ENCODE measurements at regions not wholly inside any gene's neighbourhood (a gene's known extent, or its start where the extent isn't known, plus 50 kb on each side); places are given as distances from the start of the nearest gene placed in this dataset.

DNA sequence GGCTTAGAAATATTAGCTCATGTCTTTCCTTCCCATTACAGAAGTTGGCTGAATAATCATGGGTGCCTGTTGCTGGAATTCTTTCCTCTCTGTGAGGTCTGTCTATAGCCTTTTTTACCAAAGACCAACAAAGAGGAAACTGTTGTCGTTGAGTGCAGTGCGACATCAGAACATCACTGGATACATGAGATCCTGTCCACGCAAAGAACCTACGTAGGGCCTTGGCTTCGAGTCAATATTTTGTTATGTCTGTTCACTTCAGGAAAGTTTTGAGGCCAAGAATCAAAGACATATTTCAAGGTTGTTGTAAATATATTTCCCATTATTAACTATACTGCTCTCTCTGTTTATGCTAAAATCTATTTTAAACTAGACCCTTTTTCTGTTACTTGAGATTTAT, 101.5 kb upstream of the IL12A start:
- TF ChIP-seq, protein P1, sequence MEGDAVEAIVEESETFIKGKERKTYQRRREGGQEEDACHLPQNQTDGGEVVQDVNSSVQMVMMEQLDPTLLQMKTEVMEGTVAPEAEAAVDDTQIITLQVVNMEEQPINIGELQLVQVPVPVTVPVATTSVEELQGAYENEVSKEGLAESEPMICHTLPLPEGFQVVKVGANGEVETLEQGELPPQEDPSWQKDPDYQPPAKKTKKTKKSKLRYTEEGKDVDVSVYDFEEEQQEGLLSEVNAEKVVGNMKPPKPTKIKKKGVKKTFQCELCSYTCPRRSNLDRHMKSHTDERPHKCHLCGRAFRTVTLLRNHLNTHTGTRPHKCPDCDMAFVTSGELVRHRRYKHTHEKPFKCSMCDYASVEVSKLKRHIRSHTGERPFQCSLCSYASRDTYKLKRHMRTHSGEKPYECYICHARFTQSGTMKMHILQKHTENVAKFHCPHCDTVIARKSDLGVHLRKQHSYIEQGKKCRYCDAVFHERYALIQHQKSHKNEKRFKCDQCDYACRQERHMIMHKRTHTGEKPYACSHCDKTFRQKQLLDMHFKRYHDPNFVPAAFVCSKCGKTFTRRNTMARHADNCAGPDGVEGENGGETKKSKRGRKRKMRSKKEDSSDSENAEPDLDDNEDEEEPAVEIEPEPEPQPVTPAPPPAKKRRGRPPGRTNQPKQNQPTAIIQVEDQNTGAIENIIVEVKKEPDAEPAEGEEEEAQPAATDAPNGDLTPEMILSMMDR (IDR thresholded peaks at IDR 0.05): no peak
- no peak for TF ChIP-seq POLR2A (IDR thresholded peaks at IDR 0.05)
- no peak overlapping the region for H3K27ac ChIP-seq
- DNase-seq: no peak
- 84 to 88% (median 86%) methylated on average over 5 of the region's 5 CpGs for WGBS, 4 donors
- no peaks in the 10 kb centered on the region for H3K36me3 ChIP-seq (replicated peaks in 1 of 2)
- peaks cover 0 to 11% of the 10 kb centered on the region in 2 donors for H3K4me1 ChIP-seq (replicated peaks in 1 of 2)
- H3K9me3 ChIP-seq (replicated peaks in 1 of 3): no peaks in the 10 kb centered on the region
- intact Hi-C loops (cut with DNase I): loop anchor here in 1 of 2 donors (5.0 kb wide), 1 partner anchor 120 kb away; no protein-coding TSS in a partner anchor
- no peaks in the 10 kb centered on the region for H3K27me3 ChIP-seq
- H3K4me3 ChIP-seq: no peak overlapping the region

DNA sequence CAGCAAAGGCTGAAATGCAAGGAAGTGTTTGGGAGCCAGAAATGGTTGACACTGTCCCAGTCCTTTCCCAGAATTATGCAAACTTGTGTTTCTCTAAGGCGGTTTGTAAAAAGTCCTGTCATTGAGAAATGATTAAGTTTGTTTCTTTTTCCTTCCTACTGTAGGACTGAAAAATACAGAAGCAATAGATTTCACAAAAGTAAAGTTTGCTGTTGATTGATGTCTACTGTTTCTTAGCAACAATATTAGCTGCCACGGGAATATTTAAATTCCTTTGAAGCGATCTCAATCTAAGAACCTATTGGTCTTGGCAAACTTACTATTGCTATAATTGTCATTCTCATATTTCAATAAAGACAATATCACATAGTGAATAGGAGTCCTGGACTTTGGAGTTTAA, 100.7 kb upstream of the IL12A start:
- 49 to 63% (median 60%) methylated on average over 3 of the region's 3 CpGs for WGBS, 4 donors
- H3K4me1 ChIP-seq (replicated peaks in 1 of 2): peaks cover 0 to 5% of the 10 kb centered on the region in 2 donors
- no peaks in the 10 kb centered on the region for H3K9me3 ChIP-seq (replicated peaks in 1 of 3)
- intact Hi-C loops (cut with DNase I): loop anchor here in 1 of 2 donors (5.0 kb wide), 1 partner anchor 119 kb away; no protein-coding TSS in a partner anchor
- no peak overlapping the region for H3K27ac ChIP-seq
- H3K4me3 ChIP-seq: no peak overlapping the region
- no peak for DNase-seq
- TF ChIP-seq POLR2A (IDR thresholded peaks at IDR 0.05): no peak
- TF ChIP-seq, protein P1 (IDR thresholded peaks at IDR 0.05): no peak
- no peaks in the 10 kb centered on the region for H3K27me3 ChIP-seq
- H3K36me3 ChIP-seq (replicated peaks in 1 of 2): no peaks in the 10 kb centered on the region

DNA sequence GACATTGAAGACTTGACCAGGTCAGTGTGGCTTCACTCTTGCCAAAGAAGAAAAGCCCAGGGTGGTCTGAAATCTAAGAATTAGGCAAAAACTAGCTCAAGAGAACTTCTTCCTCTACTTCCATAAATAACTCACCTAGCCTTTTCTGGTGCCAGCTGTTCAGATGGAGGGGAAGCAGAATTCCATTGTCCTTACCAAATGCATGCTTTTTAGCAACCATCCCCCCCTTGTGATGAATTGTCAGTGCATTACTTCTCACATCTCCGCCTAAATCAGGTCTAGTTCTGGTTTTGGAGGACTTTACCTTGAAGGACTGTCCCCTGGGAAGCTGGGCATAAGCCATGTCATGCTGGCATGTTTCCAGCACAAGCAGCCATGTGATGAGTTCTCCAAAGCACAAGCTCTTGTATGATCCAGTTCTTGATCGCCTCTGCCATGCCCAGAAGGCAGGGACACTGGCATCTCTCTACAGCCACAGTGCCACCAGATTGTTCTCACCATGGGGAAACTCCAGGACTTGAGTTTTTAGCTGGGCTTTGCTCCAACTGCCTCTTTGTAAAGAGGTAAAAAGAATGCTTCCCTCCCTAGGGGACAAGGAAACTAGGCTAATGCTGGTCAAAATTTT, 96.4 kb upstream of the IL12A start:
- Histone ChIP-seq H3K4me1 (replicated peaks in 1 of 2) (peaks cover 0 to 3% of the 10 kb centered on the region in 2 donors), H3K27me3 (no peaks in the 10 kb centered on the region), H3K9me3 (replicated peaks in 1 of 3) (no peaks in the 10 kb centered on the region), H3K27ac (no peak overlapping the region), H3K36me3 (replicated peaks in 1 of 2) (no peaks in the 10 kb centered on the region), H3K4me3 (no peak overlapping the region)
- no peak for TF ChIP-seq POLR2A (IDR thresholded peaks at IDR 0.05)
- TF ChIP-seq, protein P1 (IDR thresholded peaks at IDR 0.05): no peak
- intact Hi-C loops (cut with DNase I): no loop called here
- WGBS, 4 donors: 82 to 86% (median 84%) methylated on average over 2 of the region's 2 CpGs
- DNase-seq: no peak

DNA sequence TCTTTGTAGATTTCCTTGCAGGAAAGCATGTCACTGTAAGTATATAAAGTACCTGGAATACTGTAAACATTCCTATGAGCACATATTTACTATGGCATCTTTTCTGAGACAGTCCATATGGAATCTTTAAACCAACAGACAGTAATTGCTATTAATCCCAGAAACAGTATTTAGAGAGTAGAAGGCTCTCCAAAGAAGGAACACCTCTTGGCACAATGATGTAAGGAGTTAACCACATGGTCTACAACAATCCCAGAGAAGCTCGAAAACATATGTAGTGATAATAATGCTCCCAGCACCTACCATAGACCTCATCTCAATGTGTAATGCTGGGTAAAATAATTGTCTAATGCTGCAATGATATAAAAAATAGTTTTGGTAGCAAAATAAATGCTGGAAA, 95.8 kb upstream of the IL12A start:
- Histone ChIP-seq H3K27me3 (no peaks in the 10 kb centered on the region), H3K4me1 (replicated peaks in 1 of 2) (peaks cover 0 to 5% of the 10 kb centered on the region in 2 donors), H3K36me3 (replicated peaks in 1 of 2) (no peaks in the 10 kb centered on the region), H3K27ac (no peak overlapping the region), H3K4me3 (no peak overlapping the region), H3K9me3 (replicated peaks in 1 of 3) (no peaks in the 10 kb centered on the region)
- 67 to 83% (median 77%) methylated on average over 1 of the region's 1 CpG for WGBS, 4 donors
- TF ChIP-seq POLR2A (IDR thresholded peaks at IDR 0.05): no peak
- TF ChIP-seq, protein P1 (IDR thresholded peaks at IDR 0.05): no peak
- intact Hi-C loops (cut with DNase I): no loop called here
- DNase-seq: no peak

All from adrenal gland (tissue), 9 donors.